Globus pallidus (tissue), 1 donor: ENCODE measurements at regions not wholly inside any gene's neighbourhood (a gene's known extent, or its start where the extent isn't known, plus 50 kb on each side); places are given as distances from the start of the nearest gene placed in this dataset.
"Not testable (repeated sequence)": the region's sequence is repeated elsewhere in the genome, so short reads cannot be mapped to it uniquely, and the experiment has no call there.

ENCODE experiments used
- DNase-seq: peaks from one replicate; pipeline ENCODE4 v3.0.0-alpha.2; 2015; ENCODE audit warnings: low spot score

GRCh38 chr4:137394018-137394417, 138.3 kb downstream of the PCDH18 start:
- DNase-seq: no peak

GRCh38 chr4:137393044-137393443, 139.2 kb downstream of the PCDH18 start:
- DNase-seq: no peak

- DNase-seq: no peak
Observed at GRCh38 chr4:137390707-137391106, 141.6 kb downstream of the PCDH18 start.

GRCh38 chr4:137389911-137390520, 142.3 kb downstream of the PCDH18 start:
- DNase-seq: no peak

GRCh38 chr4:137387924-137388323, 144.4 kb downstream of the PCDH18 start:
- no peak for DNase-seq

- DNase-seq: no peak
Observed at GRCh38 chr4:137384476-137384875, 147.8 kb downstream of the PCDH18 start.

GRCh38 chr4:137378821-137379220, 153.5 kb downstream of the PCDH18 start:
- no peak for DNase-seq

GRCh38 chr4:137378393-137378792, 153.9 kb downstream of the PCDH18 start:
- DNase-seq: no peak

GRCh38 chr4:137376312-137376711, 156.0 kb downstream of the PCDH18 start:
- no peak for DNase-seq

GRCh38 chr4:137375111-137375850, 157.0 kb downstream of the PCDH18 start:
- DNase-seq: no peak

- no peak for DNase-seq
Observed at GRCh38 chr4:137370679-137371078, 161.6 kb downstream of the PCDH18 start.

- no peak for DNase-seq
Observed at GRCh38 chr4:137370206-137370633, 162.1 kb downstream of the PCDH18 start.

- DNase-seq: no peak
Observed at GRCh38 chr4:137367620-137368019, 164.7 kb downstream of the PCDH18 start.

- no peak for DNase-seq
Observed at GRCh38 chr4:137363496-137363895, 168.8 kb downstream of the PCDH18 start.

GRCh38 chr4:137361756-137362470, 170.4 kb downstream of the PCDH18 start:
- no peak for DNase-seq

GRCh38 chr4:137360761-137361160, 171.5 kb downstream of the PCDH18 start:
- DNase-seq: no peak

- DNase-seq: no peak
Observed at GRCh38 chr4:137359691-137360315, 172.5 kb downstream of the PCDH18 start.

GRCh38 chr4:137354562-137354961, 177.7 kb downstream of the PCDH18 start:
- DNase-seq: not testable (repeated sequence)

- DNase-seq: no peak
Observed at GRCh38 chr4:137347371-137347770, 184.9 kb downstream of the PCDH18 start.

GRCh38 chr4:137345597-137345996, 186.7 kb downstream of the PCDH18 start:
- DNase-seq: no peak

GRCh38 chr4:137343221-137343620, 189.1 kb downstream of the PCDH18 start:
- DNase-seq: no peak

- DNase-seq: no peak
Observed at GRCh38 chr4:137333031-137333430, 199.3 kb downstream of the PCDH18 start.

GRCh38 chr4:137312257-137312656, 220.0 kb downstream of the PCDH18 start:
- DNase-seq: no peak
